ENCODE measurements at regions not wholly inside any gene's neighbourhood (a gene's known extent, or its start where the extent isn't known, plus 50 kb on each side); places are given as distances from the start of the nearest gene placed in this dataset.

GRCh38 chr2:18703555-18703954, 114.2 kb upstream of the NT5C1B start:
- no peak for TF ChIP-seq CTCF (IDR thresholded peaks at IDR 0.05; ENCODE audit: insufficient read depth, low read depth, low read length, missing control alignments)
- DNase-seq (ENCODE audit: low read depth) = no peak
- H3K4me3 ChIP-seq (ENCODE audit: low read depth, low read length) = no peak overlapping the region

GRCh38 chr2:18701981-18702380, 112.6 kb upstream of the NT5C1B start:
- TF ChIP-seq CTCF (IDR thresholded peaks at IDR 0.05; ENCODE audit: insufficient read depth, low read depth, low read length, missing control alignments) = no peak
- H3K4me3 ChIP-seq (ENCODE audit: low read depth, low read length) = no peak overlapping the region
- DNase-seq (ENCODE audit: low read depth) = no peak

- TF ChIP-seq CTCF (IDR thresholded peaks at IDR 0.05; ENCODE audit: insufficient read depth, low read depth, low read length, missing control alignments) = no peak
- DNase-seq (ENCODE audit: low read depth) = no peak
- no peak overlapping the region for H3K4me3 ChIP-seq (ENCODE audit: low read depth, low read length)
Measured at GRCh38 chr2:18701546-18701945, 112.2 kb upstream of the NT5C1B start.

GRCh38 chr2:18690342-18690741, 101.0 kb upstream of the NT5C1B start:
- DNase-seq (ENCODE audit: low read depth) = no peak
- H3K4me3 ChIP-seq (ENCODE audit: low read depth, low read length) = no peak overlapping the region
- TF ChIP-seq CTCF (IDR thresholded peaks at IDR 0.05; ENCODE audit: insufficient read depth, low read depth, low read length, missing control alignments) = no peak

GRCh38 chr2:18684206-18685038, 95.1 kb upstream of the NT5C1B start:
- TF ChIP-seq CTCF (IDR thresholded peaks at IDR 0.05; ENCODE audit: insufficient read depth, low read depth, low read length, missing control alignments) = no peak
- H3K4me3 ChIP-seq (ENCODE audit: low read depth, low read length) = no peak overlapping the region
- no peak for DNase-seq (ENCODE audit: low read depth)

- H3K4me3 ChIP-seq (ENCODE audit: low read depth, low read length) = no peak overlapping the region
- DNase-seq (ENCODE audit: low read depth) = no peak
- TF ChIP-seq CTCF (IDR thresholded peaks at IDR 0.05; ENCODE audit: insufficient read depth, low read depth, low read length, missing control alignments) = no peak
Measured at GRCh38 chr2:18682681-18683080, 93.3 kb upstream of the NT5C1B start.

GRCh38 chr2:18677280-18677679, 87.9 kb upstream of the NT5C1B start:
- no peak for DNase-seq (ENCODE audit: low read depth)
- H3K4me3 ChIP-seq (ENCODE audit: low read depth, low read length) = no peak overlapping the region
- no peak for TF ChIP-seq CTCF (IDR thresholded peaks at IDR 0.05; ENCODE audit: insufficient read depth, low read depth, low read length, missing control alignments)
